HG02870 (cell line): ENCODE measurements at regions not wholly inside any gene's neighbourhood (a gene's known extent, or its start where the extent isn't known, plus 50 kb on each side); places are given as distances from the start of the nearest gene placed in this dataset.

Experiments
- ATAC-seq: cut with Tn5 transposase; IDR thresholded peaks from one replicate; pipeline ENCODE4 v1.9.1; 2021; ENCODE audit warnings: mild to moderate bottlenecking, moderate library complexity; ENCODE audit not compliant: unreplicated experiment

- ATAC-seq = no peak
Measured at GRCh38 chr1:224504297-224505041, 69.9 kb upstream of the WDR26 start.

DNA sequence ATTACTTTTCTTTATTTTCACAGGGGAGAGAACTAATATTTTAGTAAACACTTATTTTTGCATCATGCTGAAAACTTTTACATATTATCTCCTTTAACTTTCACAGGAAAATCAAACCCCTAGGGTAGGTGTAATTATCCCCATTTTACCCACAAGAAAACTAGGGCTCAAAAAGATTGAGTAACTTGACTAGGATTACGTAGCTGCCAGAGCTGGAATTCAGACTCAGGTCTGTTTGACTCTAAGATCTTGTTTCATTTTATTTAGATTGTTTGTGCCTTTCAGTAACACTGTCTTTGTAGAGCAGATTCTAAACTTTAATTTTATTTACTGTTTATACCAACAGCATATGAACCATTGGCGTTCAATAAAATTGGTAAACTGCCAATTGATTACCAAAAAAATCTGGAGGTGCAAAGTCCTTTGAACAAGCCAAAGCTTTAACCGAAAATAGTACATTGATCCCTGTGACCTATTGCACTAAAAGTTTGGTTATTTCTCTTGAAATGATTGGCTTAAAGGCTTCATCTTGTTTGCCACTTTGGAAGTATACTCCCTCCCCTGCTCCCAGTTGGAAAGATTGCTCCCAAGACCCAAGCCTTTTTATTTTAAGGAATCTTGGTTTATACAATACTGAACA lies 71.0 kb upstream of the WDR26 start:
- no peak for ATAC-seq

DNA sequence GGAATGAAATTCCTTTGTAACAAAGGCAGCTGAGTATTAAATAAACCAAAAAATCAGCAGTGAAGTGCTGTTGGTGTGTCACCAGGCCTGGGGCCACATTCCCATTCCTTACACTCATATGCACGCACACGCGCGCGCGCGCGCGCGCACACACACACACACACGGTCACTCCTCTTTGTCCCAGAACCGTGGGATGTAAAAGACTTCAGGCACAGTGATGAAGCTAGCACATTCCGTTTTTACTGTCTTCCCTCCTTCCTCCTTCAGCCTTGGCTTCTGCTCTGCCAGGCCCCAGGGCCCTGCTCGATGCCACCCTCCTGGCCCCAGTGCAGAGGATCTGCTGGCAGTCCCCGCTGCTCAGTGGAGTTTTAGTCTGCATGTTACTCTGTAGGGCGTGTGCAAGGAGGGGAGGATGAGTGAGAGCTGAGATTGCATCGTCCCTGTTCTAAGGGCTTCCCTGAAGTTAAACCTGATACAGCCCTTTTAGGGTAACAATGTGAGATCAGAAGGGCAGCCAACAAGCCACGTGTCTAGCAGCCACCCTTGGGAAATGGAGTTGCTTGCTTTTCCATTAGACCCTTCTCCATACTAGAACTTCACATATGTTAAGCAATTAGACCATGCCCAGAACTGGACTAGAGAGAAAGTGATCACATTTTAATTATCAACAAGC lies 71.7 kb upstream of the WDR26 start:
- ATAC-seq = no peak

DNA sequence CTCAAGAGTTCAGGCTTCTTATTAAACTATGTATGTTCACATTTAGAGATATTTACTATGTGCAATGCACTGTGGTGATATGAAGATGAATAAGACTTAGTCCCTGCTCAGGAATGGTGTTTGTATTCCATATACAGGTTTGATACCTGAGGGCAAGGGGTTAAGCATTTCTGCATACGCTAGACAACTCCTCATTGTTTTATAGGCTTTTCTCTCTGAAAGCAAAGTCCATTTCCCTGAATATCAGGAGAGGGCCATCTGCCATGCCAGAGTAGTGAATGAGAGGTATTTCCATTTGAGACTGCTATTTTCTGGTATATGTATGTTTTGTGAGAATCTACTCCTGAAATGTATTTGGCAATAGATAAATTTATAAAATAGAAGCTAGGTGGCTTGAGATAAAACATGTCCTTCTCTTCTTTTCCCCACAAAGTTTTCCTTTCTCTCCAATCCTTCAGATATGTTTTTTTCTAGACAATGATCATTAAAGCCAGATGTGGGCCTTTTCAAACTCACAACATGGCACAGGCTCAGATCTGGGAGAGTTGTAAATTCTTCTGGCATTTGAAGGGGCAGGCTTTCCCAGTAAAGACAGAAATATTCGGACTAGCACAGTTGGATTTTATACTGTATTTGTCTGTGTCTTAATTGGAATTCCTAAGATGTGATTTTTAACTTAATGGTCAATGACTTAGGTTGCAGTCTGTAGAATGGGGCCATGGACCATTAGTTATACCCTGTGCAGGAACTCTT lies 73.3 kb upstream of the WDR26 start:
- ATAC-seq = no peak

- no peak for ATAC-seq
Measured at GRCh38 chr1:224509907-224510306, 75.3 kb upstream of the WDR26 start.

DNA sequence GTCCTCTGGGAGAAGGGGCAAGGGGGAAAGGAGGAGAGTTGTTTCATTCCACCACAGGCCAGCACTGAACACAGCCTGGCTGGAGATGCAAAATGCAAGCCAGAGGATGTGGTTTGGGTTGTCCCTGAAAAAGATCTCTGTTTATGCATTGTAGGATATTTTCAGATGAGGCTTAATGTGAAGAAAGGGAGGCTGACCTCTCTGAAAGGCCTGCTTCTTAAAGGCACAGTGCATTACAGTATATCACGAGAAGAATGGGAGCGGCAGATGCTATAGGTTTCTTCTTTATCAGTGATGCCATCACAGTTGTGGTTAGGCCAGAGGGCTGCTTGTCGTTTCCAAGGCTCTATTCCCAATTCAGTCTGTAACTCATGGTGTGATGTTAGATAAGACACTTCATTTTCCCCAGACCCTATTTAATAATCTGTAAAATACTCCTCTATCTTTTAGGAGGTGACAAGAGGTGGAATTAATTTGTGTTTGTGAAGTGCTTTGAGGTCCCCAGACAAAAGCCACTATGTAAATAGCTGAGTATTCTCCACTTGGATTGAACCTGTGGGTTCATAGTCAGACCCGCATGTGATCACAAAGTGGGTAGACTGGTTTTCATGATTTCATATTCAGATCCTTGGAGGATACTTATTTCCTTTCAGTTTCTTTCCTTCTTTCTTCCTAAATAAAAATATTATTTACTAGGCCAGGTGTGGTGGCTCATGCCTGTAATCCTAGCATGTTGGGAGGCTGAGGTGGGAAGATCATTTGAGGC lies 76.5 kb upstream of the WDR26 start:
- ATAC-seq = no peak

DNA sequence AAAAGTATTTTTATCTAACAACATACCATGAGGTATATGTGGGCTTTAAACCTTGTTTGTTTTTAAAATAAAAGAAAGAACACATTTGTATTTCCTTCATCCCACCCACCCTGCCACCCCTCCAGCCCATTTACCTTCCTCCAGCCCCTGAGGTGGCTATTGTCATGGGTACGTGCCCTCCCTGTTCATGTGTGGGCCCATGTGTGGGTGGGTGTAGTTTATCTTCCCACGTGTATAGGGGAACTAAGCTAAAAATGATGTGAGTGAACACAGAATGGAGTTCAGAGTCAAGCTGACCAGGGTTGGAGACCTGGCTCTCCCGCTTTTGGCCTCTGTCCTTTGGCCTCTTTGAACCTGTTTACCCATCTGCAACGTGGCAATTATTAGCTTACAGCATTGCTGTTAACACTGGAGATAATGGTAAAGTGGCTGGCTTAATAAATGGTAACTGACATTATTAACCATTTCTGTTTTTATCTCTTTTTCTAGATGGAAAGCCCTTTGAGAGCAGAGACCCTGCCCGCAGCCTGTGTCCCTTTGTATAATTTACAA lies 78.1 kb upstream of the WDR26 start:
- no peak for ATAC-seq

- ATAC-seq = no peak
Measured at GRCh38 chr1:224513383-224513782, 78.8 kb upstream of the WDR26 start.

GRCh38 chr1:224513787-224514209 lies 79.2 kb upstream of the WDR26 start:
- peak; percentile 92 for ATAC-seq

GRCh38 chr1:224517171-224517570 lies 82.6 kb upstream of the WDR26 start:
- ATAC-seq = no peak

DNA sequence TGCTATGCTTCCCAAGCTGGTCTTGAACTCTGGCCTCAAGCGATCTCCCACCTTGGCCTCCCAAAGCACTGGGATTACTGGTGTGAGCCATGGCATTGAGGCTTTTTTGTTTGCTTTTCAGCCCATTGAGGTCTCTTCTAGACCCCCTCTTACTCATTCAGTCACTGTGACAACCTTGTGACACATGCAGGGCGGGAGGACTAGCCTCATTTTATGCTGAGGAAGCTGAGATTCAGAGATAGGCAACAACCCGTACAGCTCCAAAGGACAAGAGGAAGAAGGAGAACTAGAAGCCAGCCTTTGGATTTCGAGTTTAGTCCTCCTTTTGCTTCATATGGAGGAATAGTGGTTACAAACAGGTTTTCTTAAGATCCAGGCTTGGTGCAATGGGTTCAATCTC lies 83.9 kb upstream of the WDR26 start:
- no peak for ATAC-seq

GRCh38 chr1:224519874-224520273 lies 85.3 kb upstream of the WDR26 start:
- no peak for ATAC-seq

GRCh38 chr1:224520808-224521207 lies 86.2 kb upstream of the WDR26 start:
- no peak for ATAC-seq

DNA sequence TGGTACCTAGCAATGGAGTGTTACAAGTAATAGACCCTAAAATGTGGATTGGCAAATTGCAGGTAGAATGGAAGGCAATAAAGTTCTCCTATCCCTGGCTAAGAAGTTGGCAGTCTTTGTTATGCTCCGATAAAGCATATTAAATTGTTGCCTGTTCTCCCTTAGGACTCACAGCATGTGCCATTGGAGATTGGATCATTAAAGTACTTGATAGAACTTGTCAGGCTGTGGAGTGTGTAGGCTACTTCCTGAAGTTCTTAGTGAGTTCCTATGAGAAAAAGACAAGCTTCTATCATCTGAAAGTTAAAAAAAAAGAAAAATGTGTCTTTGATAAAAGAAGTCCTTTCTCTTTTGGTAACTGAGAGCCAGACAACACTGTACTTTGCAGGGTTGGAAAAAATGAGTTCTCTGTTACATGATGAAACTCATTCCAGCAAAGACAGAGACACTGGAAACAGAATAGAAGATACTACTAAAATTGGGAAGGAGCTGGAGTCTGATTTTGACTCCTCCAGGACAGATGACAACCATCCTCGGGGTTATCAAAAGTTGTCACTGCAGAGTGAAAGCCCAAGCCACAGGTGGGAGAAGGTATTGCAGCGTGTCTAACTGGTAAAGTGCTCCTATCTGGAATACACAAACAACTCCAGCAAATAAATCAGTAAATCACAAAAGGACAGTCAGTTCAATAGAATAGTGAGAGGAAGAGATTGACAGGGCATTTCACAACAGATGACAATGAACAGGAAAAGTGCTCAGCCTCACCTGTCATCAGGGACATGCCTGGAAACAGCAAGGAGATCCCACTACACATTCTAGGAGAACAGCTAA lies 87.5 kb upstream of the WDR26 start:
- no peak for ATAC-seq

GRCh38 chr1:224523676-224524075 lies 89.1 kb upstream of the WDR26 start:
- ATAC-seq = no peak

GRCh38 chr1:224524679-224525078 lies 90.1 kb upstream of the WDR26 start:
- no peak for ATAC-seq

GRCh38 chr1:224525411-224526040 lies 90.6 kb upstream of the CNIH3 start:
- ATAC-seq = no peak

DNA sequence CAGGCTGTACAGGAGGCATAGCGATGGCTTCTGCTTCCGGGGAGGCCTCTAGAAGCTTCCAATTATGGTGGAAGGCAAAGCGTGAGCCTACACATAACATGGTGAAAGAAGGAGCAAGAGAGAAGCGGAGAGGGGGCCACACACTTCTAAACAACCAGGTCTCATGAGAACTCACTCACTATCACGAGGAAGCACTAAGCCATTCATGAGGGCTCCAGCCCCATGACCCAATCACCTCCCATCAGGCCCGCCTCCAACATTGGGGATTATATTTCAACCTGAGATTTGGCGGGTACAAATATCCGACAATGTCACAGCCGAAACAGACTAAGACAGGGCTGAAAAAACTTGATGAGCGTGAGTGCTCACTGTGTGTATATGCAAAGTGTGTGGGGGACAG lies 89.3 kb upstream of the CNIH3 start:
- ATAC-seq = no peak

DNA sequence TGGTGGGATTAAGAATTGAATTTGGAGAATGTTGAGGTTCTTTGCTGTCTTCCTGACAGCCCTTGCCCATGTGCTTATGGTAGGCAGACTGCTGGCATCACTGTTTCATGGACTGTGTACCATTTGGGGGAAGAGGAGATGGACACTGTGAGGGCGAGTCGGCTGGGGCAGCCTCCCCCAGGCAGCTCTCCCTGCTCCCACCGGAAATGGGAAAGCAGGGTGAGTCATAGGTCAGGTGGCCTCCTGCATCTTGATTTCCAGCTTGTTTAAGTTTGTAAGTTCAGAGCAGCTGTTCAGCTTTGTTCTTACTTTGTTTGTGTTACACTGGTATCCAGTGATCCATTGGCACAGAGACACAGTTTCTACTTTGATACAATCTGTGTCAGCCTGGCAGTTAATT lies 87.2 kb upstream of the CNIH3 start:
- ATAC-seq = no peak
